CD4-positive, alpha-beta T cell (primary cell): ENCODE measurements at regions not wholly inside any gene's neighbourhood (a gene's known extent, or its start where the extent isn't known, plus 50 kb on each side); places are given as distances from the start of the nearest gene placed in this dataset.

ENCODE experiments used
- ATAC-seq: fragments of 200-7000 bp; cut with Tn5 transposase; one replicate; pipeline ENCODE4 v1.10.0; 2022; ENCODE audit warnings: mild to moderate bottlenecking; ENCODE audit not compliant: poor library complexity
- CTCF ChIA-PET: fragments of 350-600 bp; sonication (Branson Sonifier 250); formaldehyde crosslinking; loops from one replicate; lab custom pipeline; 2021; ENCODE audit warnings: antibody characterized with exemption, inconsistent platforms; lab: Charles Lee
- POLR2A ChIA-PET: fragments of 350-600 bp; sonication (Branson Sonifier 250); formaldehyde crosslinking; loops from one replicate; lab custom pipeline; 2021; ENCODE audit warnings: antibody characterized with exemption, inconsistent platforms; lab: Charles Lee
- DNase-seq, 14 experiments: peaks; one replicate each; pipeline ENCODE4 v3.0.0-alpha.2; 2013 to 2020; ENCODE audit warnings: mixed read lengths in 2 of 14
- H3K27ac ChIP-seq, 2 donors: one replicate each; pipeline versions ENCODE4 v1.5.1 to v1.7.0; 2013; ENCODE audit warnings: low read length in 2 of 2, low read depth in 1 of 2, mild to moderate bottlenecking in 1 of 2
- H3K27me3 ChIP-seq, 2 experiments: 1 replicate in 1 of 2; 2 replicates in 1 of 2; pipeline versions ENCODE4 v1.6.1 to v1.7.0; 2013; ENCODE audit warnings: low read length in 2 of 2, control low read depth in 1 of 2, mild to moderate bottlenecking in 1 of 2, moderate library complexity in 1 of 2; ENCODE audit not compliant: insufficient read depth in 2 of 2, control insufficient read depth in 1 of 2
- H3K36me3 ChIP-seq: one replicate; pipeline ENCODE4 v1.6.1; 2013; ENCODE audit warnings: low read length, control low read depth; ENCODE audit not compliant: insufficient read depth
- H3K4me1 ChIP-seq: one replicate; pipeline ENCODE4 v1.6.1; 2013; ENCODE audit warnings: low read length, control low read depth; ENCODE audit not compliant: insufficient read depth
- H3K4me3 ChIP-seq: one replicate; pipeline ENCODE4 v1.5.1; 2013; ENCODE audit warnings: mild to moderate bottlenecking, low read length, moderate library complexity
- H3K9me3 ChIP-seq, 2 experiments: 1 replicate in 1 of 2; 2 replicates in 1 of 2; pipeline versions ENCODE4 v1.6.1 to v1.7.0; 2013; ENCODE audit warnings: low read length in 2 of 2, mild to moderate bottlenecking in 2 of 2, control low read depth in 1 of 2, moderate library complexity in 1 of 2; ENCODE audit not compliant: control insufficient read depth in 1 of 2, insufficient read depth in 1 of 2
- H3K27ac Mint-ChIP-seq: one replicate; pipeline ENCODE4 v1.8.0; 2020; ENCODE audit warnings: mixed read lengths
- H3K27me3 Mint-ChIP-seq: one replicate; pipeline ENCODE4 v1.8.0; 2021; ENCODE audit warnings: mixed read lengths
- H3K36me3 Mint-ChIP-seq: one replicate; pipeline ENCODE4 v1.8.0; 2021; ENCODE audit warnings: low read depth, mixed read lengths
- H3K4me1 Mint-ChIP-seq: one replicate; pipeline ENCODE4 v1.8.0; 2021; ENCODE audit warnings: low read depth, mixed read lengths
- H3K4me3 Mint-ChIP-seq: one replicate; pipeline ENCODE4 v1.8.0; 2020; ENCODE audit warnings: mild to moderate bottlenecking, mixed read lengths
- H3K9me3 Mint-ChIP-seq: one replicate; pipeline ENCODE4 v1.8.0; 2020; ENCODE audit warnings: mixed read lengths
- intact Hi-C, 2 experiments: fragments of 100-400 bp; cut with DNase I in 1 of 2; cut with micrococcal nuclease in 1 of 2; formaldehyde crosslinking; loops; one replicate each; pipeline versions ENCODE4 v1.15.1 to v1.9.0; 2023 to 2025; cut with DNase I, micrococcal nuclease
- TF ChIP-seq, protein P1 (sequence below): fragments of 200-600 bp; IDR thresholded peaks from one replicate; pipeline ENCODE4 v1.8.0; 2022; ENCODE audit warnings: antibody characterized with exemption, mild to moderate bottlenecking

DNA sequence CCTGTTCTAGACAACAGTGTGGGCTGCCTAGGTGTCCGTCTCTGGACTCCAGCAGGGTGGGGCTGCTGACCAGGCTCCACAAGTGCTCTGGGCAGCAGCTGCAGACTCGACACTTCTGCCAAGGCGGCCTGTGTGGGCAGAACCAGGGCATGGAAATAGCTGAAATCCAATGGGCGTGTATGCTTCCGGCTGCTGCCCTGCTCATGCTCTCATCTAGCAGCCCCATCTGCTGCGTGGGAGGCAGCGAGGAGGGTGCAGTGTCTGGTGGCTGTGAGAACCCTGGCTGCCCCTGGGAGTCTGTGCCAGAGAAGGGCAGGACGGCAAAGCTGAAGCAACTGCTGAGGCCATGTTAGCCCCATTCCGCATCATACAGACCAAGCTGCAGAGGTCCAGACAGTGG lies 174.9 kb downstream of the SOX11 start:
- Histone ChIP-seq H3K27me3 (no peaks in the 10 kb centered on the region), H3K4me1 (no peaks in the 10 kb centered on the region), H3K27ac (no peak overlapping the region), H3K36me3 (no peaks in the 10 kb centered on the region), H3K4me3 (no peak overlapping the region), H3K9me3 (peaks cover 0 to 19% of the 10 kb centered on the region in 2 experiments)
- no peaks in the 10 kb centered on the region for H3K36me3 Mint-ChIP-seq
- intact Hi-C loops, result no loop called here
- H3K4me1 Mint-ChIP-seq, result no peaks in the 10 kb centered on the region
- H3K27ac Mint-ChIP-seq, result no peak overlapping the region
- ChIA-PET CTCF (no interaction called here), POLR2A (no interaction called here)
- ATAC-seq, result no peak
- TF ChIP-seq, protein P1, sequence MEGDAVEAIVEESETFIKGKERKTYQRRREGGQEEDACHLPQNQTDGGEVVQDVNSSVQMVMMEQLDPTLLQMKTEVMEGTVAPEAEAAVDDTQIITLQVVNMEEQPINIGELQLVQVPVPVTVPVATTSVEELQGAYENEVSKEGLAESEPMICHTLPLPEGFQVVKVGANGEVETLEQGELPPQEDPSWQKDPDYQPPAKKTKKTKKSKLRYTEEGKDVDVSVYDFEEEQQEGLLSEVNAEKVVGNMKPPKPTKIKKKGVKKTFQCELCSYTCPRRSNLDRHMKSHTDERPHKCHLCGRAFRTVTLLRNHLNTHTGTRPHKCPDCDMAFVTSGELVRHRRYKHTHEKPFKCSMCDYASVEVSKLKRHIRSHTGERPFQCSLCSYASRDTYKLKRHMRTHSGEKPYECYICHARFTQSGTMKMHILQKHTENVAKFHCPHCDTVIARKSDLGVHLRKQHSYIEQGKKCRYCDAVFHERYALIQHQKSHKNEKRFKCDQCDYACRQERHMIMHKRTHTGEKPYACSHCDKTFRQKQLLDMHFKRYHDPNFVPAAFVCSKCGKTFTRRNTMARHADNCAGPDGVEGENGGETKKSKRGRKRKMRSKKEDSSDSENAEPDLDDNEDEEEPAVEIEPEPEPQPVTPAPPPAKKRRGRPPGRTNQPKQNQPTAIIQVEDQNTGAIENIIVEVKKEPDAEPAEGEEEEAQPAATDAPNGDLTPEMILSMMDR, result no peak
- no peaks in the 10 kb centered on the region for H3K27me3 Mint-ChIP-seq
- H3K9me3 Mint-ChIP-seq, result peaks cover 4% of the 10 kb centered on the region
- no peak for DNase-seq
- H3K4me3 Mint-ChIP-seq, result no peak overlapping the region

DNA sequence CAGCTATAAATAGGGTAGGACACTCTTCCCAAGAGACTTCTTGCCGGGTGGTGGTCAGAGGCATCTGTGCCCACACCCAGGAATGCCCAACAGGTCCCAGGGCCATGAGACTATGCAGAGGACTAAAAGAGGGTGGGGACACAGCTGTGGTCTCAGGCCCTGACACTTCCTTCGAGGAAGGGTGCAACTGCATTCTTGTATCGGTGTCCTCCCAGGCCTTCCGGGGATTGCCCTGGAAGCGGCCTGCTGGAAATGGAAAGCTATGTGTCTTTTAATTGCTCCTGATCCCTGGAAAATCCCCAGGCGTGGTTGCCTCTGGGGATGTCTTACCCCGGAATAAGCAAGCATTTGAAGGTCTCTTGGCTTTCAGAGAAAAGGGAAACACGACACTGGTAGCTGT lies 176.7 kb downstream of the SOX11 start:
- H3K4me3 Mint-ChIP-seq, result no peak overlapping the region

DNA sequence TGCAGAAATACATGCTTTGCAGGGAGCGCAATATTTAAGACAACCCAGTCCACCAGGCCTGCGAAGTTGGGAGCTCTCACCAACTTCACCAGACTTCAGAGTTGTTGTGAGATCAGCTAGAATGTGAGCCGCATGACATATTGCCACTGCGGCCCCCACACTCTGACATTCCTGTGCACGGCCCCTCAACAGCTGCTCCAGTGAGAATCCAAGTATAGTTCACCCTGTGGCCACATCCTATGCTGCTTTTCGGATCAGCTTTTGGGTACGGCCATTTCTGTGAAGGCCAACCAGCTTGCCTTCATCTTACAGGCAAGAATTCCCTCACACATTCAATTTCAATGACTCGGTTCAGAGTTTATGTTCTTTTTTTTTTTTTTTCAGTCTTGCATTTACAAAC lies 177.8 kb downstream of the SOX11 start:
- intact Hi-C loops, result no loop called here
- no peak overlapping the region for H3K4me3 Mint-ChIP-seq
- DNase-seq (no peak), ATAC-seq (no peak)
- no peaks in the 10 kb centered on the region for H3K36me3 ChIP-seq
- CTCF ChIA-PET, result interaction anchor here (0.6 kb wide), 1 partner anchor 16 kb away, joined by 3 read pairs; no protein-coding TSS in a partner anchor
- H3K4me3 ChIP-seq, result no peak overlapping the region
- TF ChIP-seq, protein P1, result no peak
- no peak overlapping the region for H3K27ac Mint-ChIP-seq
- no peaks in the 10 kb centered on the region for H3K4me1 Mint-ChIP-seq
- no peaks in the 10 kb centered on the region for H3K36me3 Mint-ChIP-seq
- POLR2A ChIA-PET, result no interaction called here
- H3K27ac ChIP-seq, result no peak overlapping the region
- H3K27me3 Mint-ChIP-seq, result no peaks in the 10 kb centered on the region
- H3K9me3 Mint-ChIP-seq, result peaks cover 4% of the 10 kb centered on the region
- H3K4me1 ChIP-seq, result no peaks in the 10 kb centered on the region
- no peaks in the 10 kb centered on the region for H3K27me3 ChIP-seq
- H3K9me3 ChIP-seq, result peaks cover 0 to 15% of the 10 kb centered on the region in 2 experiments

More for the DNA sequence above, 176.7 kb downstream of the SOX11 start:
- DNase-seq (no peak), ATAC-seq (no peak)
- no peak overlapping the region for H3K27ac Mint-ChIP-seq
- no peak overlapping the region for H3K27ac ChIP-seq
- TF ChIP-seq, protein P1, result no peak
- no peaks in the 10 kb centered on the region for H3K4me1 ChIP-seq
- H3K9me3 ChIP-seq, result peaks cover 0 to 15% of the 10 kb centered on the region in 2 experiments
- peaks cover 6% of the 10 kb centered on the region for H3K9me3 Mint-ChIP-seq
- no peaks in the 10 kb centered on the region for H3K36me3 Mint-ChIP-seq
- no peak overlapping the region for H3K4me3 ChIP-seq
- H3K27me3 Mint-ChIP-seq, result no peaks in the 10 kb centered on the region
- H3K36me3 ChIP-seq, result no peaks in the 10 kb centered on the region
- ChIA-PET POLR2A (no interaction called here), CTCF (no interaction called here)
- H3K27me3 ChIP-seq, result no peaks in the 10 kb centered on the region
- intact Hi-C loops, result no loop called here
- H3K4me1 Mint-ChIP-seq, result no peaks in the 10 kb centered on the region
